ENCODE measurements at regions not wholly inside any gene's neighbourhood (a gene's known extent, or its start where the extent isn't known, plus 50 kb on each side); places are given as distances from the start of the nearest gene placed in this dataset.

DNA sequence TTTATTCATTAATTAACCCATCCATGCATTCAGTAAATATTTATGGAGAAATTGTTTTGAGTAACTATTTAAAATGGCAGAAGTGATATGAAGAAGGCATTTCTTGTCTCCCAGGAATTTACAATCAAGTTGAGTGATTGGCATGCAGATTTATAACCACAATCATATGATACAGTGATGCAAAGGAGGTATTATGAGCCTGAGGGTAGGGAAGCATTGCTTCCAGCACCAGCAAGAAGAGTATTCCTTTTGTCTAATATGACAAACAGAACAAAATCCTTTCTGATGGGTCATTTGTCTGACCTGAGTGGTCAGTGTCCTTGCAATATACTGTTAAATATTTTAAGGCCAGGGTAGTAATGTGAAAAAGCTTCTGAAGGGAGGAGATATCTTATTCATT is 244.2 kb upstream of the RGPD4 start:
- H4K20me1 ChIP-seq (ENCODE audit: insufficient read depth, low read length) = no peaks in the 10 kb centered on the region
- H3K9ac ChIP-seq (ENCODE audit: low read length) = no peak overlapping the region
- H2AFZ ChIP-seq (ENCODE audit: low read depth, low read length) = no peak overlapping the region
- H3K27ac ChIP-seq (ENCODE audit: low read length) = no peak overlapping the region
- H3K9me3 ChIP-seq (ENCODE audit: insufficient read depth, low read length) = no peaks in the 10 kb centered on the region
- H3K79me2 ChIP-seq (ENCODE audit: low read length) = no peaks in the 10 kb centered on the region
- no peaks in the 10 kb centered on the region for H3K4me1 ChIP-seq (ENCODE audit: low read length)
- H3K27me3 ChIP-seq (ENCODE audit: low read depth, low read length) = no peaks in the 10 kb centered on the region
- H3K36me3 ChIP-seq (replicated peaks; ENCODE audit: low read depth, low read length) = no peaks in the 10 kb centered on the region
- H3K4me2 ChIP-seq (ENCODE audit: low read length) = no peak overlapping the region
- TF ChIP-seq EZH2phosphoT487 (IDR thresholded peaks at IDR 0.05; ENCODE audit: low read depth) = no peak
- TF ChIP-seq, protein P1, sequence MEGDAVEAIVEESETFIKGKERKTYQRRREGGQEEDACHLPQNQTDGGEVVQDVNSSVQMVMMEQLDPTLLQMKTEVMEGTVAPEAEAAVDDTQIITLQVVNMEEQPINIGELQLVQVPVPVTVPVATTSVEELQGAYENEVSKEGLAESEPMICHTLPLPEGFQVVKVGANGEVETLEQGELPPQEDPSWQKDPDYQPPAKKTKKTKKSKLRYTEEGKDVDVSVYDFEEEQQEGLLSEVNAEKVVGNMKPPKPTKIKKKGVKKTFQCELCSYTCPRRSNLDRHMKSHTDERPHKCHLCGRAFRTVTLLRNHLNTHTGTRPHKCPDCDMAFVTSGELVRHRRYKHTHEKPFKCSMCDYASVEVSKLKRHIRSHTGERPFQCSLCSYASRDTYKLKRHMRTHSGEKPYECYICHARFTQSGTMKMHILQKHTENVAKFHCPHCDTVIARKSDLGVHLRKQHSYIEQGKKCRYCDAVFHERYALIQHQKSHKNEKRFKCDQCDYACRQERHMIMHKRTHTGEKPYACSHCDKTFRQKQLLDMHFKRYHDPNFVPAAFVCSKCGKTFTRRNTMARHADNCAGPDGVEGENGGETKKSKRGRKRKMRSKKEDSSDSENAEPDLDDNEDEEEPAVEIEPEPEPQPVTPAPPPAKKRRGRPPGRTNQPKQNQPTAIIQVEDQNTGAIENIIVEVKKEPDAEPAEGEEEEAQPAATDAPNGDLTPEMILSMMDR (IDR thresholded peaks at IDR 0.05; ENCODE audit: low read depth, low read length) = no peak
- no peak overlapping the region for H3K4me3 ChIP-seq (ENCODE audit: low read length)

DNA sequence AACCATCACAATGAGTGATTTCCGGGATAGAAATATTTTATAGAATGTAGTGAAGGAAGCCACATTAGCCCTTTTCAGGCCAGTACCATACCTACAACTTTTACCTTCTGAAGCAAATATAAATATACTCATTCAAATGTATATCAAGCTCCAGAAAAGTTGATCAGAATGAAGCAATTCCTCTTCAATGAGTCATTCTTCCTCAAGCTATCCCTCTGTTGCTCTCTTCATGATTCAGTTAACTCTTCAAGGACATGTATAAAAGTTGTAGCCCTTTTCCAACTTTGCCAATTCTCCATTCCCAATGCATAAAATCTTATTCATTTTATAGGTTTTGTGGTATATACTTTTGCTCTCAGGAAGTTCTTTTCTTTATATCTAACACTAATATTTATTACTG is 242.1 kb upstream of the RGPD4 start:
- H3K4me2 ChIP-seq (ENCODE audit: low read length) = no peak overlapping the region
- no peak overlapping the region for H2AFZ ChIP-seq (ENCODE audit: low read depth, low read length)
- H3K27ac ChIP-seq (ENCODE audit: low read length) = no peak overlapping the region
- no peaks in the 10 kb centered on the region for H3K79me2 ChIP-seq (ENCODE audit: low read length)
- TF ChIP-seq EZH2phosphoT487 (IDR thresholded peaks at IDR 0.05; ENCODE audit: low read depth) = no peak
- TF ChIP-seq, protein P1 (IDR thresholded peaks at IDR 0.05; ENCODE audit: low read depth, low read length) = no peak
- H3K27me3 ChIP-seq (ENCODE audit: low read depth, low read length) = no peaks in the 10 kb centered on the region
- no peaks in the 10 kb centered on the region for H3K36me3 ChIP-seq (replicated peaks; ENCODE audit: low read depth, low read length)
- H3K4me3 ChIP-seq (ENCODE audit: low read length) = no peak overlapping the region
- no peaks in the 10 kb centered on the region for H3K9me3 ChIP-seq (ENCODE audit: insufficient read depth, low read length)
- H3K4me1 ChIP-seq (ENCODE audit: low read length) = no peaks in the 10 kb centered on the region
- no peaks in the 10 kb centered on the region for H4K20me1 ChIP-seq (ENCODE audit: insufficient read depth, low read length)
- no peak overlapping the region for H3K9ac ChIP-seq (ENCODE audit: low read length)

DNA sequence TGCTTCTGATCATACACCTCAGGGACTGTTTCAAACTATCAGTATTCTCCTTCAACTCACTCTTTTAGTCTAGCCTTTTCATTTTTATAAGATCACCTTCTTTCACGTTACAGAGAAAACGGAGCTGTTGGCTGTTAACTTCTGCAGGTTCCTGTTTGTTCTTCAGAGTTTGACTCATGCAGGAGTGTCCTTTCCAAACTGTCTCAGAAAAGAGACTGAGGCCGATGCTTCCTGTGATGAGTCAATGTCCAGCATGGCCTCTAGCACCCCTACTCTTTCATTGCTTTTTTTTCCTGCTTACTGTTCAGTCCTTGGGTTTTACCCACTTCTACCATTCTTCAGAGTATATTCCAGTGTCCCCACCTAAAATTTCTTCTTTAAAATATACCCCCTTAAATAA is 240.8 kb upstream of the RGPD4 start:
- Histone ChIP-seq H2AFZ (ENCODE audit: low read depth, low read length) (no peak overlapping the region), H3K9me3 (ENCODE audit: insufficient read depth, low read length) (no peaks in the 10 kb centered on the region), H3K79me2 (ENCODE audit: low read length) (no peaks in the 10 kb centered on the region), H3K4me2 (ENCODE audit: low read length) (no peak overlapping the region), H3K27ac (ENCODE audit: low read length) (no peak overlapping the region), H3K4me1 (ENCODE audit: low read length) (no peaks in the 10 kb centered on the region), H3K9ac (ENCODE audit: low read length) (no peak overlapping the region), H3K36me3 (replicated peaks; ENCODE audit: low read depth, low read length) (no peaks in the 10 kb centered on the region), H3K4me3 (ENCODE audit: low read length) (no peak overlapping the region), H3K27me3 (ENCODE audit: low read depth, low read length) (no peaks in the 10 kb centered on the region), H4K20me1 (ENCODE audit: insufficient read depth, low read length) (no peaks in the 10 kb centered on the region)
- TF ChIP-seq EZH2phosphoT487 (IDR thresholded peaks at IDR 0.05; ENCODE audit: low read depth) = no peak
- TF ChIP-seq, protein P1 (IDR thresholded peaks at IDR 0.05; ENCODE audit: low read depth, low read length) = no peak

DNA sequence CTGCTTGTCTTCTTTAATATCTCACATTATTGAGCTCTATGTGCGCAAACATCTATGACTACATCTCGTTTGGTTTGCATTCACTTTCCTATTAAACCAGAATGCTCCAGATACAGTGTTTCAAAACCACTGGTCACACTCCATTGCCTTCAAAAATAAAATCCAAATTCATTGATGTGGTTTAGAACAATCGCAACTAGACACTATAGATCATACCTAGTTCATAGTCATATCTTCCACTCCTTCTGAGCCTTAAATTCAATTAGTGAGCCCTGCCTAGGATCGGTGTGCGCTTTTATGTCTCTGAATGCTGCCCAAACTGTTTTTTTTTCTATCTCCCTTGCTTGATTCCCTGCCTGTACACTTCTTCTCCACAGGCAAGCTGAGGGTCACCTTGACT is 238.5 kb upstream of the RGPD4 start:
- Histone ChIP-seq H3K9ac (ENCODE audit: low read length) (no peak overlapping the region), H3K36me3 (replicated peaks; ENCODE audit: low read depth, low read length) (no peaks in the 10 kb centered on the region), H3K27ac (ENCODE audit: low read length) (no peak overlapping the region), H3K4me3 (ENCODE audit: low read length) (no peak overlapping the region), H3K79me2 (ENCODE audit: low read length) (no peaks in the 10 kb centered on the region), H2AFZ (ENCODE audit: low read depth, low read length) (no peak overlapping the region), H3K27me3 (ENCODE audit: low read depth, low read length) (no peaks in the 10 kb centered on the region), H4K20me1 (ENCODE audit: insufficient read depth, low read length) (no peaks in the 10 kb centered on the region), H3K9me3 (ENCODE audit: insufficient read depth, low read length) (no peaks in the 10 kb centered on the region), H3K4me1 (ENCODE audit: low read length) (no peaks in the 10 kb centered on the region), H3K4me2 (ENCODE audit: low read length) (no peak overlapping the region)
- TF ChIP-seq, protein P1 (IDR thresholded peaks at IDR 0.05; ENCODE audit: low read depth, low read length) = no peak
- TF ChIP-seq EZH2phosphoT487 (IDR thresholded peaks at IDR 0.05; ENCODE audit: low read depth) = no peak
